ENCODE measurements at regions not wholly inside any gene's neighbourhood (a gene's known extent, or its start where the extent isn't known, plus 50 kb on each side); places are given as distances from the start of the nearest gene placed in this dataset.

GRCh38 chr5:53394808-53395207 is 85.6 kb upstream of the FST start:
- Mint-ChIP-seq H3K4me1 (no peaks in the 10 kb centered on the region), H3K36me3 (no peaks in the 10 kb centered on the region), H3K9me3 (peaks cover 0 to 9% (median 0%) of the 10 kb centered on the region in 7 donors), H3K27ac (no peak overlapping the region), H3K27me3 (no peaks in the 10 kb centered on the region), H3K4me3 (no peak overlapping the region)
- H3K4me1 ChIP-seq (ENCODE audit: control insufficient read depth, insufficient read depth, low read length, poor library complexity, severe bottlenecking): no peaks in the 10 kb centered on the region
- H3K27me3 ChIP-seq (ENCODE audit: control insufficient read depth, insufficient read depth, low read length): no peaks in the 10 kb centered on the region
- H3K27ac ChIP-seq (ENCODE audit: insufficient read depth, low read length, poor library complexity, severe bottlenecking): no peak overlapping the region
- H3K4me3 ChIP-seq (ENCODE audit: low read depth, low read length): no peak overlapping the region
- no peaks in the 10 kb centered on the region for H3K9me3 ChIP-seq (ENCODE audit: control insufficient read depth in 2 of 2, low read length in 2 of 2)
- no peak for ATAC-seq (ENCODE audit: low read depth in 2 of 2)
- DNase-seq: no peak
- H3K36me3 ChIP-seq (ENCODE audit: control insufficient read depth, insufficient read depth, low read length): no peaks in the 10 kb centered on the region

DNA sequence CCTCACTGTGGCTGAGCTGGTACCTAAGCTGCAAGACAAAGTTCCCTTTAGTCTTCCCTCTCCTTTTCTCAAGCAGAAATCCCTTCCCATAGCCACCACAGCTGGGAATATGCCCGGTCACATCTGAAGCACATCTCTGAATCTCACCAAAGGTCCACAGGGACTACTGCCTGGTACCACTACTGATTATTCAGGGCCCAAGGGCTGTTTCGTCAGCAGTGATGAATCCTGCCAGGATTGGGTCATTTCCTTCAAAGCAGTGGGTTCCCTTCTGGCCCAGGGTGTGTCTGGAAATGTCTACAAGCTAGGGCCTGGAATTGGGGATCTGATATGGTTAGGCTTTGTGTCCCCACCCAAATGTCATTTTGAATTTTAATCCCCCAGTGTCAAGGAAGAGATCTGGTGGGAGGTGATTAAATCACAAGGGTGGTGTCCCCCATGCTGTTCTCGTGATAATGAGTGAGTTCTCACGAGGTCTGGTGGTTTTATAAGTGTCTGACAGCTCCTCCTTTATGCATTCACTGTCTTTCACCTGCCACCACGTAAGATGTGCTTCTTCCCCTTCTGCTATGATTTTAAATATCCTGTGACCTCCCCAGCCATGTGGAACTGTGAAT is 83.2 kb upstream of the FST start:
- no peaks in the 10 kb centered on the region for H3K36me3 Mint-ChIP-seq
- Histone ChIP-seq H3K27me3 (ENCODE audit: control insufficient read depth, insufficient read depth, low read length) (peaks cover 3% of the 10 kb centered on the region), H3K36me3 (ENCODE audit: control insufficient read depth, insufficient read depth, low read length) (no peaks in the 10 kb centered on the region), H3K9me3 (ENCODE audit: control insufficient read depth in 2 of 2, low read length in 2 of 2) (no peaks in the 10 kb centered on the region), H3K4me3 (ENCODE audit: low read depth, low read length) (no peak overlapping the region), H3K4me1 (ENCODE audit: control insufficient read depth, insufficient read depth, low read length, poor library complexity, severe bottlenecking) (no peaks in the 10 kb centered on the region), H3K27ac (ENCODE audit: insufficient read depth, low read length, poor library complexity, severe bottlenecking) (no peak overlapping the region)
- no peaks in the 10 kb centered on the region for H3K4me1 Mint-ChIP-seq
- no peak overlapping the region for H3K27ac Mint-ChIP-seq
- no peaks in the 10 kb centered on the region for H3K27me3 Mint-ChIP-seq
- H3K4me3 Mint-ChIP-seq: no peak overlapping the region
- DNase-seq (no peak), ATAC-seq (ENCODE audit: low read depth in 2 of 2) (no peak)
- H3K9me3 Mint-ChIP-seq: peaks cover 0 to 5% (median 0%) of the 10 kb centered on the region in 7 donors

DNA sequence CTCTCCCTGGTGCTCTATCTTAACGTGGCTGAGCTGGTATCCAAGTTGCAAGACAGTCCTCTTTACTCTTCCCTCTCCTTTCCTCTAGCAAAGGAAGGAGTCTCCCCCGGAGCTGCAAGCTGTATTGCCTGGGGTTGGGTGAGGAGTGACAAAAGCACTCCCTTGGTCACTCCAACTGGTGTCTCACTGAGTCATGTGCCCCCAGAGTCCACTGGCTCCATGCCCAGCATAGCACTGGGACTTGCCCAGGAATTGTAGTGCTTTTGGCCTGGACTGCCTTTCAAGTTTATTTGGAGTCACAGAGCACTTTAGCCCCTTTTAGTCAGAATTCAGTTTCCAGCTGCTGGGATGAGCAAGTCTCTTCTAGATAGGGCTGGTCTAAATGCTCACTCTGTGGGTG is 82.6 kb upstream of the FST start:
- Histone ChIP-seq H3K9me3 (ENCODE audit: control insufficient read depth in 2 of 2, low read length in 2 of 2) (no peaks in the 10 kb centered on the region), H3K4me3 (ENCODE audit: low read depth, low read length) (no peak overlapping the region), H3K36me3 (ENCODE audit: control insufficient read depth, insufficient read depth, low read length) (no peaks in the 10 kb centered on the region), H3K27ac (ENCODE audit: insufficient read depth, low read length, poor library complexity, severe bottlenecking) (no peak overlapping the region), H3K27me3 (ENCODE audit: control insufficient read depth, insufficient read depth, low read length) (peaks cover 3% of the 10 kb centered on the region), H3K4me1 (ENCODE audit: control insufficient read depth, insufficient read depth, low read length, poor library complexity, severe bottlenecking) (no peaks in the 10 kb centered on the region)
- Mint-ChIP-seq H3K4me1 (no peaks in the 10 kb centered on the region), H3K27me3 (no peaks in the 10 kb centered on the region), H3K27ac (no peak overlapping the region), H3K4me3 (no peak overlapping the region), H3K9me3 (peaks cover 0 to 2% (median 0%) of the 10 kb centered on the region in 7 donors), H3K36me3 (no peaks in the 10 kb centered on the region)
- DNase-seq: no peak
- no peak for ATAC-seq (ENCODE audit: low read depth in 2 of 2)

GRCh38 chr5:53399926-53400697 is 80.3 kb upstream of the FST start:
- Histone ChIP-seq H3K27ac (ENCODE audit: insufficient read depth, low read length, poor library complexity, severe bottlenecking) (no peak overlapping the region), H3K36me3 (ENCODE audit: control insufficient read depth, insufficient read depth, low read length) (no peaks in the 10 kb centered on the region), H3K4me1 (ENCODE audit: control insufficient read depth, insufficient read depth, low read length, poor library complexity, severe bottlenecking) (no peaks in the 10 kb centered on the region), H3K9me3 (ENCODE audit: control insufficient read depth in 2 of 2, low read length in 2 of 2) (no peaks in the 10 kb centered on the region), H3K4me3 (ENCODE audit: low read depth, low read length) (no peak overlapping the region), H3K27me3 (ENCODE audit: control insufficient read depth, insufficient read depth, low read length) (peaks cover 3% of the 10 kb centered on the region)
- peaks cover 0 to 2% (median 0%) of the 10 kb centered on the region in 7 donors for H3K9me3 Mint-ChIP-seq
- no peaks in the 10 kb centered on the region for H3K27me3 Mint-ChIP-seq
- no peak for DNase-seq
- no peak overlapping the region for H3K4me3 Mint-ChIP-seq
- no peak for ATAC-seq (ENCODE audit: low read depth in 2 of 2)
- no peak overlapping the region for H3K27ac Mint-ChIP-seq
- H3K4me1 Mint-ChIP-seq: no peaks in the 10 kb centered on the region
- H3K36me3 Mint-ChIP-seq: no peaks in the 10 kb centered on the region

DNA sequence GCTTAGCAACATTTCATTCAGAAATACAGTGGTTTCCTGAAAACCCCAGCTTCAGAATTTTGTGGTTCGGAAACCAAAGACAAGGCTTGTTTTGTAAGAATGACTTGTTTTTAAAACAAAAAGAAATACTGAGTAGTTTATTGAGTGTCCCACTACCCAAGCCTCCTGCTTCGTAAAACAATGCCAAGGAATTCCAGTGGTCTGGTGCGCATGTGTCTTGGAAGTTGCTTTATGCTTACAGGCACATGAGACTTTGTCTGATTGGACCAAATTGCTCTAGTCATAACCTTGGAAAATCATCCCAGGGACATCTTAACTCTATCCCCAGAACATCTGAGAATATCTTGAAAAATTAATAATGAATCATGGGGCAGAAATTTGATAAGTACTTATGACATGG is 77.1 kb upstream of the FST start:
- no peaks in the 10 kb centered on the region for H3K9me3 Mint-ChIP-seq
- DNase-seq (no peak), ATAC-seq (ENCODE audit: low read depth in 2 of 2) (no peak)
- no peak overlapping the region for H3K4me3 ChIP-seq (ENCODE audit: low read depth, low read length)
- no peaks in the 10 kb centered on the region for H3K36me3 Mint-ChIP-seq
- H3K27me3 Mint-ChIP-seq: no peaks in the 10 kb centered on the region
- peaks cover 3% of the 10 kb centered on the region for H3K27me3 ChIP-seq (ENCODE audit: control insufficient read depth, insufficient read depth, low read length)
- H3K9me3 ChIP-seq (ENCODE audit: control insufficient read depth in 2 of 2, low read length in 2 of 2): no peaks in the 10 kb centered on the region
- no peaks in the 10 kb centered on the region for H3K4me1 ChIP-seq (ENCODE audit: control insufficient read depth, insufficient read depth, low read length, poor library complexity, severe bottlenecking)
- H3K27ac ChIP-seq (ENCODE audit: insufficient read depth, low read length, poor library complexity, severe bottlenecking): no peak overlapping the region
- H3K27ac Mint-ChIP-seq: no peak overlapping the region
- H3K4me1 Mint-ChIP-seq: no peaks in the 10 kb centered on the region
- no peaks in the 10 kb centered on the region for H3K36me3 ChIP-seq (ENCODE audit: control insufficient read depth, insufficient read depth, low read length)
- no peak overlapping the region for H3K4me3 Mint-ChIP-seq

- no peaks in the 10 kb centered on the region for H3K36me3 Mint-ChIP-seq
- no peak overlapping the region for H3K4me3 Mint-ChIP-seq
- DNase-seq: no peak
- ATAC-seq (ENCODE audit: low read depth in 2 of 2): no peak
- no peaks in the 10 kb centered on the region for H3K9me3 Mint-ChIP-seq
- H3K4me1 Mint-ChIP-seq: no peaks in the 10 kb centered on the region
- H3K27ac Mint-ChIP-seq: no peak overlapping the region
- no peak overlapping the region for H3K4me3 ChIP-seq (ENCODE audit: low read depth, low read length)
- no peaks in the 10 kb centered on the region for H3K36me3 ChIP-seq (ENCODE audit: control insufficient read depth, insufficient read depth, low read length)
- peaks cover 3% of the 10 kb centered on the region for H3K27me3 ChIP-seq (ENCODE audit: control insufficient read depth, insufficient read depth, low read length)
- H3K4me1 ChIP-seq (ENCODE audit: control insufficient read depth, insufficient read depth, low read length, poor library complexity, severe bottlenecking): no peaks in the 10 kb centered on the region
- no peak overlapping the region for H3K27ac ChIP-seq (ENCODE audit: insufficient read depth, low read length, poor library complexity, severe bottlenecking)
- H3K27me3 Mint-ChIP-seq: no peaks in the 10 kb centered on the region
- H3K9me3 ChIP-seq (ENCODE audit: control insufficient read depth in 2 of 2, low read length in 2 of 2): no peaks in the 10 kb centered on the region
Measured at GRCh38 chr5:53403758-53404157, 76.7 kb upstream of the FST start.

DNA sequence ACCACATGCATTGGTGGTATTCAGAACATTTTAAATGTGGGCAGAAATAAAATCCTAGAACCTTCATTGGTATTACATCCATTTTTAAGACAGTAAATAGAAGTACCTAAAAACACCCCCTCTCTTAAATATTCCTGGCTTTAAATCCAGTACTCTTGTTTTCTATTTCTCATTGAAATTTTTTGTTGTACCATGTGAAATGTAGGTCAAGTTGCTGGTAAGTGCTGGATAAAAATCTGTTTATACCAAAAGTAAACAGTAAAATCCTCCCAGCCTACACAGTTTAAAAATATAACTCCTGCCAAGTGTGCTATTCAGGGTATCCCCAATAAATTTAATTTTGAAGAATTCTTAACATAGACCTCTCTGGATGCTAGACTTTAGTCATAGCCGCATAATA is 75.0 kb upstream of the FST start:
- no peaks in the 10 kb centered on the region for H3K27me3 ChIP-seq (ENCODE audit: control insufficient read depth, insufficient read depth, low read length)
- no peaks in the 10 kb centered on the region for H3K36me3 Mint-ChIP-seq

More for the DNA sequence above, 75.0 kb upstream of the FST start:
- Histone ChIP-seq H3K36me3 (ENCODE audit: control insufficient read depth, insufficient read depth, low read length) (no peaks in the 10 kb centered on the region), H3K27ac (ENCODE audit: insufficient read depth, low read length, poor library complexity, severe bottlenecking) (no peak overlapping the region), H3K4me3 (ENCODE audit: low read depth, low read length) (no peak overlapping the region), H3K9me3 (ENCODE audit: control insufficient read depth in 2 of 2, low read length in 2 of 2) (no peaks in the 10 kb centered on the region), H3K4me1 (ENCODE audit: control insufficient read depth, insufficient read depth, low read length, poor library complexity, severe bottlenecking) (no peaks in the 10 kb centered on the region)
- Mint-ChIP-seq H3K9me3 (no peaks in the 10 kb centered on the region), H3K4me1 (no peaks in the 10 kb centered on the region), H3K27me3 (no peaks in the 10 kb centered on the region), H3K27ac (no peak overlapping the region), H3K4me3 (no peak overlapping the region)
- no peak for ATAC-seq (ENCODE audit: low read depth in 2 of 2)
- no peak for DNase-seq

Data from CD4-positive, CD25-positive, alpha-beta regulatory T cell (primary cell).